NOMO-1 treated with dmso at 0.1 percent for 144 hours (cell line): ENCODE measurements at regions not wholly inside any gene's neighbourhood (a gene's known extent, or its start where the extent isn't known, plus 50 kb on each side); places are given as distances from the start of the nearest gene placed in this dataset.
"Not testable (repeated sequence)": the region's sequence is repeated elsewhere in the genome, so short reads cannot be mapped to it uniquely, and the experiment has no call there.

Experiments
- DNase-seq: peaks from one replicate; lab custom pipeline; 2025; ENCODE audit not compliant: unreplicated experiment; lab: John Stamatoyannopoulos, UW

- peak; percentile 2 for DNase-seq
These were observed 121.2 kb upstream of the FOXP2 start for GRCh38 chr7:114293289-114294012.

DNA sequence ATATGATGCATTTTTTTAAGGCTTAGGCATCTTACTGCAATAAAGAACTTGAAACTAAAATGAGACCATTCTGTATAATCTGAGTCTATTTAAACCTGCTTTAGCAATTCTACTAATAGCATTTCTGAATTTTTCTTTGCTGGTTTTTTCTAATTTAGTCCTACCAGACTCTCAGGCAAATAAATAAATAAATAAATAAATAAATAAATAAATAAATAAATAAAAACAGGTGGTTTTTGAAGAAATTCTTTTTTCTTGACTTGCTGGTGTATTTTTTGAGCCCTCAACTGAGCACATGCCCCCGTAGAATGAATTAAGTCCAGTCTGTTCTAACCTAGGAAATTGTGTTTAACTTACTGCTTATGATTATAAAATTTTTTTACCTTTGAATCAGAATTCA, 134.7 kb upstream of the FOXP2 start:
- DNase-seq: no peak

GRCh38 chr7:114273218-114273617, 141.4 kb upstream of the FOXP2 start:
- DNase-seq: no peak

DNA sequence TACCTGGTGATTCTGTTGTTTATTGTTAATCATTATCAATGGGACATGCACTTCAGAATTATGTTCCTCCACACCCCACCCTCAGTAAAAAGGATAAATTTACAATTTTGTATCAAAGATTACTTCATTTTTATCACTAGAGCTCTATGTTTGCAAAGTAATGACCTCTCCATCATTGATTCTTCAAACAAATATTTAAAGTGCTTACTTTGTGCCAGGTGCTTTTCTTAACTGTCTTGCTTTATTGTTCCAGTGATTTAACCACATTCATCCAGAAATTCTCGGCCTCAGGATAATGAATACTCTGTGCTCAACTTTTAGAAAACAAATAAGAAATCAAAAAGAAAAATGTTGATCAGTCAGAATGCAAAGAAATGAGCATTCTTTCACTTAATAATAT, 144.9 kb upstream of the FOXP2 start:
- DNase-seq: no peak

DNA sequence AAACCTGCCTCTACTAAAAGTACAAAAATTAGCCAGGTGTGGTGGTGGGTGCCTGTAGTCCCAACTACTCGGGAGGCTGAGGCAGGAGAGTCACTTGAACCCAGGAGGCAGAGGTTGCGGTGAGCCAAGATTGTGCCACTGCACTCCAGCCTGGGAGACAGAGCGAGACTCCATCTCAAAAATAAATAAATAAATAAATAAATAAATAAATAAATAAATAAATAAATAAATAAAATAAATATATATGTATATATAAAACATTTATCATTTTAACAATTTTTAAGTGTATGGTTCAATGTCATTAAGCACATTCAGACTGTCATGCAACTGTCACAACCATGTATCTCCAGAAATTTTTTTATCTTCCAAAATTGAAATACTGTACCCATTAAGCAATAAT, 147.1 kb upstream of the FOXP2 start:
- not testable (repeated sequence) for DNase-seq

GRCh38 chr7:114264023-114264422, 150.6 kb upstream of the FOXP2 start:
- DNase-seq: no peak

GRCh38 chr7:114263219-114263618, 151.4 kb upstream of the FOXP2 start:
- DNase-seq: no peak

DNA sequence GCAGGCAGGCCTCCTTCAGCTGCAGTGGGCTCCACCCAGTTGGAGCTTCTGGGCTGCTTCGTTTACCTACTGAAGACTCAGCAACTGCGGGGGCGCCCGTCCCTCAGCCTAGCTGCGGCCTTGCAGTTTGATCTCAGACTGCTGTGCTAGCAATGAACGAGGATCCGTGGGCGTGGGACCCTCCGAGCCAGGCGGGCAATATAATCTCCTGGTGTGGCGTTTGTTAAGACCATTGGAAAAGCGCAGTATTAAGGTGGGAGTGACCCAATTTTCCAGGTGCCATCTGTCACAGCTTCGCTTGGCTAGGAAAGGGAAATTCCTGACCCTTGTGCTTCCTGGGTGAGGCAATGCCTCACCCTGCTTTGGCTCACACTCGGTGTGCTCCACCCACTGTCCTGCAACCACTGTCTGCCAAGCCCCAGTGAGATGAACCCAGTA, 159.2 kb upstream of the FOXP2 start:
- no peak for DNase-seq

- DNase-seq: no peak
These were observed 171.0 kb upstream of the FOXP2 start for GRCh38 chr7:114243646-114244045.

DNA sequence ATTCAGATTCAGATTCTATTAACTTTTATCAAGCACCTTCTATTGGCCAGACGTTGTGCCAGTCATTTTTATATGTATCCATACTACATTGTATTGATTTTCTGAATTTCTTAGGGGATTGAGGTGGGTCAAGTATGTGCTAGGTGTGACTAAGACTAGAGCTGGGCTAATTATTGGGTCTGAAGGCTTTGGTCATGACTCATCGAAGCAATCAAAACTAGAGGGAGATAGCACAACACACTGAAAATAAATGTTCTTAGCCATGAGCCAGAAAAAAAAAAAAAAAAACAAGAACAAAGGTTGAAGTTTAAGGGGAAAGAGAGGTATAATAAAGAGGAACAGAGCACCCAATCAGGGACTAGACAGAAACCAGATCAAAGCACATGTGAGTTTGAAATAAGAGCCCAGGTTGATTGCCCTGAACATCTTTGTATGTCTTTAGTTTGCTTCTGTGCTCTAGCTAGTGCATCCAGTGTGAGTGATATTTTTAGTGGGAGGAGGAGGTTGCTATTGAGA, 171.6 kb upstream of the FOXP2 start:
- no peak for DNase-seq

- DNase-seq: no peak
These were observed 185.4 kb upstream of the FOXP2 start for GRCh38 chr7:114229246-114229645.

DNA sequence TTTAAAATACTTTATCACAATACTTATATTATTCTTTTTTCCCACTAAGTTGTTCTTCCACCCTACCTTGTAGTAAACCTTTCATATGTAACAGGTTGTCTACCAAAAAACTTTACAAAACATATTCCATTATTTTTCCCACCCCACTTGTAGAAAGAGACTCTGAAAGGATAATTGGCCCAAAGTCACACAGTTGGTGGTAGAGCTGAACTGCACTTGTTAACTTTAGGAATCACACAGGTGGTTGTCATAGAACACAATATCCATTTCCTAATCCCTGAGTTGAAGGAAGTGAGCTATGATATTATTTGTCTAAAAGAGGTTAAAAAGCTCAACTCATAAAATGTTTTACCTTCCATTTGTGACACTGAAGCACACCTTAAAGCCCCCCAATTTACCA, 188.8 kb upstream of the FOXP2 start:
- no peak for DNase-seq

- no peak for DNase-seq
These were observed 196.3 kb upstream of the FOXP2 start for GRCh38 chr7:114218283-114218682.

- DNase-seq: no peak
These were observed 197.4 kb upstream of the FOXP2 start for GRCh38 chr7:114217026-114217806.

DNA sequence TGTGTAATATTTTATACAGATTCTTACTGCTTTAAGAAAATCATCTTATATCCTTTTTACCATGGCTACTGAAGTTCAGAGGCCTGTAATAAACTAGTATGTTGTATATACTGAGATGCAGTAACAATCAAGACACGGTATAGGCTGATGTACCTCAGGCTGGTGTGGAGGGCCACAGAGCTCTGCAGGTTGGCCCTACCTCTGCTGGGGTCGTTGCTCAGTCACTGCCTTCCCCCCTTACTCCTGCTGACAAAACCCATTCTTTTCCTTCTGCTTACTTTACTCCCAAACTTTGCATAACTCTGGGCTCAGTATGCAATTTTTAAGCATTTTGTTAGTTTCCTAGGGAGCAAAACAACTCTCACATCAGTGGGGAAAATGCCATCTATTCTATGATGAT, 200.1 kb upstream of the FOXP2 start:
- no peak for DNase-seq

- DNase-seq: no peak
These were observed 201.7 kb upstream of the FOXP2 start for GRCh38 chr7:114212721-114213429.

DNA sequence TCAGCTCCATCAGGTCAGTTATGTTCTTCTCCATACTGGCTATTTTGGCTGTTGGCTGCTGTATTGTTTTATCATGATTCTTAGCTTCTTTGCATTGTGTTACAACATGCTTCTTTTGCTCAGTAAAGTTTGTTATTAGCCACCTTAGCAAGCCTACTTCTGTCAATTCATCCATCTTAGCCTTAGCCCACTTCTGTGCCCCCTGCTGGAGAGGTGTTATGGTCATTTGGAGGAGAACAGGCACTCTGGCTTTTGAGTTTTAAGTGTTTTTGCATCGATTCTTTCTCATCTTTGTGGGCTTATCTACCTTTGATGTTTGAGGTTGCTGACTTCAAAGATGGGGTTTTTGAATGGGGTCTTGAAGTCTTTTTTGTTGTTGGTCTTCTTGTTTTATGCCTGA, 204.6 kb upstream of the FOXP2 start:
- DNase-seq: no peak

DNA sequence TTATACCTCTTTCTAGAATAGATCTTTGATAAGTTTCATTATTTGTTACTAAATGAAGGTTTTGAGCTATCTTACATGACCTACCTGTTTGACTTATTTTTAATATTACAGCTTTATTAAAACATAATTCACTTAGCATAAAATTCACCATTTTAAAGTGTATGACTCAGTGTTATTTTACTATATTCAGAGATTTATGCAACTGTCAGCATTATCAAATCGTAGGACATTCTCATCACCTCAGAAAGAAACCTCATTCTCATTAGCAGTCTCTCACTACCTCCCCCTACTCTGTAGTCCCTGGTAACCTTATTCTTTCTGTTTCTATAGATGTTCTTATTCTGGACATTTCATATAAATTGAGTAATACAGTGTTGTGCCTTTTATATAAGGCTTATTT, 207.9 kb upstream of the FOXP2 start:
- DNase-seq: no peak

DNA sequence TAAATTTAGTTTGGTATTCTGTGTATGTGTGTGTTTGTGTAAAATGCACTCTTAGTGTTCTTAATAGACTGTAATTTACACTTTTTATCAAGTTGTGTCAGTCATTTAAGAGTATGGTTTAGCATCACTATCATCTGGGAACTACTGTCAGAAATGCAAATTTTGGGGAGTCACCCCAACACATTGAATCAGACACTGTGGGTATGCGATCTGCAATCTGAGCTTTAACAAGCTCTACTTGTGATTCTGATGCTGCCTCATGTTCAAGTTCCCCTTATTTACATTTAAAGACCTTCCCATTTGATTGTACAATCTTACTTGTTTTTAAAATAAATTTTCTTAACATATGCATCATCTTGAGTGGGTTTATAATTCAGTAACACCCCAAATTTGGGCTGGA, 218.1 kb upstream of the FOXP2 start:
- DNase-seq: no peak

DNA sequence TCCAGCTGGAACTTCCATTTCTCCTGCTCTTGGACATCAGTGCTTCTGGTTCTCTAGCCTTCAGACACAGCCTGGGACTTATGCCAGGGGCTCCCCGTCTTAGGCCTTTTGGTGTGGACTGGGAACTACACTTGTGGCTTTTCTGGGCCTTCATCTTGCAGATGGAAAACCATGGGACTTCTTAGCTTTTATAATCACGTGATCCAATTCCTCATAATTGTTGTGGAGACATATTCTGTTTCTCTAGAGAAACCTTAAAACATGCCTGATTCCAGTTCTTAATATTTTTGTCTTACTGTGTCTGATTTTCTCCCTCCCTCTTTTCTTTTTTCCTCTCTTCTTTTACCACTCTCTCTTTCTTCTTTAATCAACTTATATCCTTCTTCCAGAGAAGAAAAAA, 224.2 kb upstream of the FOXP2 start:
- DNase-seq: no peak

DNA sequence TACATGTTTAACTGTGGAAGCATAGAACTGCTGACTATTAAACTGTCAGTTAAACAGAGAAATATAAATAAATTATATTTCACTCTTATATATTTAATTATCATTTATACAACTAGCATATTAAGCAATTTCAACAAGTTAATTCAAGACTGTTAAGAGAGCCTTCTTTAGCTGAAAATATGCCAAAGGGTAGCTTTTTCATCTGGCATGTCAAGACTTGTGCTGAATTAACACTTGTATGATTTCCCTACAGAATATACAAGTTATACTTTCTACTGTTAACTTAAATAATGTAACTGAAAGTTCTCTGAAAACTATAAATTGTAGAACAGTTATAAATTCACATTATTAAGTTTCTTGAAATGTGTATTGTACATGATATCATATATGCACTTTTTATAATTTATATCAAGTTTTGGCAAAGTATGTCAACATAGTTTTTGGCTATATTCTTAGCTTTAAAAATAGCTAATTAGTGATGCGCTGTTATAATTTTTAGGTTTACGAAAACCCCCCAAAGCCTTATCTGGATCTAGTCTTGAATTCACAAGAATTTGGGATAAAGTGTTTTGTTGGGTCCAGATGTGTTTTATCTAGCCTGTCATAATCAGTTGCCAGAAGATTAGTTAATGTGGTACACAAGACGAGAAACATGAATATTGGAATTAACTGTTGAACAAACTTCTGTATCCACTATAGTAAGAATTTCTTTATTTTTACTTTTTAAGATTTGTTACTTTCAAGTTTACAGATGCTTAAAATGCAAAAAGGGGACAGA, 231.1 kb upstream of the FOXP2 start:
- no peak for DNase-seq
